Fibroblast of the conjunctiva (primary cell): ENCODE measurements at regions not wholly inside any gene's neighbourhood (a gene's known extent, or its start where the extent isn't known, plus 50 kb on each side); places are given as distances from the start of the nearest gene placed in this dataset.
"Not testable (repeated sequence)": the region's sequence is repeated elsewhere in the genome, so short reads cannot be mapped to it uniquely, and the experiment has no call there.

Experiments used
- DNase-seq: peaks from one replicate; pipeline ENCODE4 v3.0.0-alpha.2; 2010; ENCODE audit warnings: low read depth

DNA sequence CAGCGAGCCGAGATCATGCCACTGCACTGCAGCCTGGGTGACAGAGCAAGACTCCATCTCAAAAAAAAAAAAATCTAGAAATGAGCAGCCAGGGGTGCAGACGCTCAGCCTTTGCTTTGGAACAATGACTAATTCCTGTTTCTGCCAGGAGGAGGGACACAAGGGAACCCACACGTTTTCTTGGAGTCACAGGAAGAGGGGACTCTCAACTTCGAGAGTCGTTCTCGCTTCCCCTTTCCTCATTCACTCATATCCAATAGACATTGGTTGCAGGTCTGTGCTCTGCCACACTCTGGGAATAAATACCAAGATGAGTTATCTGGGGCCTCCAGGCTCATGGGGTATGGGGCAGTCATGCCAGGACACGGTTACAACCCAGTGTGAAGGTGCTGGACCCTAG lies 91.5 kb upstream of the RREB1 start:
- DNase-seq = no peak

DNA sequence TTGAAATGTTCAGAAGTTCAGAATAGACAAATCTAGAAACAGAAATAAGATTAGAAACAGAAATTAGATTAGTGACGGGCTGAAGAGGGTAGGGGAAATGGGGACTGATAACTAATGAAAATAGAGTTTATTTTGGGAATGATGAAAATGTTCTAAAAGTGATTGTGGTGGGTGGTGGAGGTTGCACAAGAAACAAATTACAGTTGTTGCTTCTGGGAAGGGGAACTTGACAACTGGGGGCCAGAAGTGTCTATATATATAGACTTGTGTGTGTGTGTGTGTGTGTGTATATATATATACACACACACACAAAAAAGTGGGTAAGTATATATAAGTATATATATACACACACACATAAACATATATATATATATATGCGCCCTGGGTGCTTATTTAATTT lies 86.5 kb upstream of the RREB1 start:
- no peak for DNase-seq

GRCh38 chr6:7025861-7026260 lies 81.9 kb upstream of the RREB1 start:
- no peak for DNase-seq

DNA sequence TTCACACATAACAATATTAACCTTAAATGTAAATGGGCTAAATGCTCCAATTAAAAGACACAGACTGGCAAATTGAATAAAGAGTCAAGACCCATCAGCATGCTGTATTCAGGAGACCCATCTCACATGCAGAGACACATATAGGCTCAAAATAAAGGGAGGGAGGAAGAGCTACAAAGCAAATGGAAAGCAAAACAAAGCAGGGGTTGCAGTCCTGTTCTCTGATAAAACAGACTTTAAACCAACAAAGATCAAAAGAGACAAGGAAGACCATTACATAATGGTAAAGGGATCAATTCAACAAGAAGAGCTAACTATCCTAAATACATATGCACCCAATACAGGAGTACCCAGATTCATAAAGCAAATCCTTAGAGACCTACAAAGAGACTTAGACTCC lies 78.8 kb upstream of the RREB1 start:
- DNase-seq = not testable (repeated sequence)

GRCh38 chr6:7030968-7031367 lies 76.8 kb upstream of the RREB1 start:
- DNase-seq = not testable (repeated sequence)

GRCh38 chr6:7033202-7033601 lies 74.6 kb upstream of the RREB1 start:
- no peak for DNase-seq

- DNase-seq = no peak
Observed at GRCh38 chr6:7034055-7034454, 73.7 kb upstream of the RREB1 start.

- no peak for DNase-seq
Observed at GRCh38 chr6:7035837-7036249, 71.9 kb upstream of the RREB1 start.

DNA sequence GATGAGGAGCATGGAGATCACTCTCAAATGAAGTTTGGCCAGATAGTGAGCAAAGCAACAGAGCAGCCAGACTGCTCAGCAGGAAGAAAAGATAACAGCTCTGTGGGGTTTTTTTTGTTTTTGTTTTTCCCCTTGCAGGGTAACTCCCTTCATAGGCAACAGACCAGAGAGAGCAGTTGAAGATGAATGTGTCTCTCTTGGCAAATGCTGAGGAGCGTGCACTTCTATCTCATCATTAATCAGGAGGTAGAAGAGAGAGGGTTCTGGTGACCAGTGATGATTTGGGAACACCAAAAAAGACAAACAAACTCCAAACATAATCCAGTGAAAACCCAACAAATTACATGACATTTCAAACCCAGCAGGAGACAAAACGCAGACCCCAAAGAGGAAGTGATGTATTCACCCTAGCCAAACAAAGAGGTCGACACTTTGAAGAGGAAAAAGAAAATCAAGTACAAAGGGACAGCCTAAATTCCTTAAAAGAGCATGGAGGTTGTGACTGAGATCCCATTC lies 66.2 kb upstream of the RREB1 start:
- DNase-seq = no peak

- no peak for DNase-seq
Observed at GRCh38 chr6:7042056-7042653, 65.6 kb upstream of the RREB1 start.

- DNase-seq = no peak
Observed at GRCh38 chr6:7042654-7043545, 64.9 kb upstream of the RREB1 start.

GRCh38 chr6:7045331-7045730 lies 62.4 kb upstream of the RREB1 start:
- no peak for DNase-seq

DNA sequence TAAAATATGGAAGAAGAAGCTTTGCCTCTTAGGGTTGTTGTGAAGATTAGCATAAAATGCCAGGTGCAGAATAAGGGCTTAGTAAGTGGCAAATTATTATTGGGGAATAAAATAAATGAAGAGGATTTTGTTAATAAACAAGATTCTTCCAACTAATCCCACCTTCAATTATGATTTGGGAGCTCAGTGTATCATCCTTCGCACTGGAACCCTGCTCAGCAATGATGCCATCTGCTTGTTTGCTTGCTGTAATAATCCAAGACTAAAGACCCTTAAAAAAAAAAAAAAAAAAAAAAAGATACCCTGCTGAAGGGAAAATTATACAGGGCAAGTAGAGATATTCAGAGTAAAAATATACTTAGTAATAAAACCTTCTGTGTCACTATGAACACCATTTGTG lies 62.0 kb upstream of the RREB1 start:
- no peak for DNase-seq

DNA sequence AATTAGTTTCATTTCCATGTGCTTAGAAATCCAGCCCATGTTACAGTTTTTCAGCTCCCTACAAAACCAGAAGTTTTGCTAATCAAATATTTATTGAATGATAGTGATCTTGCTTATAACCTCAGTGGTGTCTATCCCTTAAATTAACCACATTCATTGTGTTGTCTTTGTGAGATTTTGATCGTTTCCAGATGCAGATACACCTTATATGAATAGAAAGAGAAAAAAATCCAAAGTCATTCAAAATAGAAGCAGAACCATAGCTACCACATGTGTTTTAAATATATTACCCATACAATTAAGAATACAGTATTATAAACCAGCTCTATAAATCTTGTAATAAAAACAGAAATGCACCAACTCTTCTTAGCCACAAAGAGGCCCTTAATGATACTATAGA lies 60.6 kb upstream of the RREB1 start:
- no peak for DNase-seq

GRCh38 chr6:7047966-7048365 lies 59.8 kb upstream of the RREB1 start:
- no peak for DNase-seq

- DNase-seq = no peak
Observed at GRCh38 chr6:7048894-7049293, 58.9 kb upstream of the RREB1 start.

DNA sequence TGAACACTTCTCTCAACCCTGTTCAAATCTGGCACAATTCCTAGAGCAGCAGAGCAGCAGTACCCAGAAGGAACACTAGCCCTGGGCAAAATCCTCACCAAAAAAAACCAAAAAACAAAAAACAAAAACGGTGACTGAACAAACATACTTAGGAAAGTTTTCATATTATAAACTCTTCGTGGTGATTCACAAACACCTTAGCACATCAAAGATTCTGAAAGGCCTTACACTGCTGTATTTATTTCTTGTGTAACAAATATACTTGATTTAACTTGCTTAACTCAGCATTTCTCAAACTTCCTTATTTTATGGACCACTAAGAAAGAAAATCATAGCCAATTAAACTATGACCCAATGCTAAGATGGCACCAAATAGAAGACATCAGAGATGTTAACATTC lies 57.8 kb upstream of the RREB1 start:
- no peak for DNase-seq

- peak; percentile 64 for DNase-seq
Observed at GRCh38 chr6:7050872-7051779, 56.6 kb upstream of the RREB1 start.

DNA sequence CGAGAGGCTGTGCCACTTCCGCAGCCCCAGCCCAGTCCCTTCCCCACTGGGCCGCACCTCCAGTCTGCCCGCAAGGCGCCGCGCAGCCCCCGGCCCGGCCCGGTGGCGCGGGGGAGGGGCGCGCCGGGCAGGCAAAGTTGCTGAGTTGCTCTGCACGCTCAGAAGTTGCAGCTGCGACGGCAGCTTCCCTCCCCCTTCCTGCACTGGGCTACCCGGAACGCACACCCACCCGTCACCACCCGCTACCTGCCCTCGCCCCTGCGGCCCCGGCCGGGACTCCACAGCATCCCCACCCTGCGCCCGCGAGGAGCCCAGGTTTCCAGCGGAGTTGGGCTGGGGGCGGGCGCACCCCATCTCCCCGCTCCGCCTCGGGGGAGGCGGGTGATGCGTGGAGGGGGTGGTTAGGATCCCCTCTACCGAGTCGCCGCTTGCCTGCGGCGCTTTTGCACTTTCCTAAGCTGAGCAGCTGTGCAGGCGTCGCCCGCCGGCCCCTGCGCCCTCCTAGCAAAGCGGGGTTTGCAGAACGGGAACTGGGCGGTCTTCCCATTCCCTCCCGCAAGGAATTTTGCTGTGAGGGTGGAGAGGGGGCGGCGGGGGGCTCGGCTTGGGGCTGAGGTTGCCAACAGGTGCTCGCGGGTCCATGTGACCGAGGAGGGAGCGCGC lies 55.9 kb upstream of the RREB1 start:
- no peak for DNase-seq

GRCh38 chr6:7052443-7053011 lies 55.2 kb upstream of the RREB1 start:
- peak; percentile 38 for DNase-seq

GRCh38 chr6:7053125-7053774 lies 54.5 kb upstream of the RREB1 start:
- DNase-seq = no peak
